ENCODE measurements at regions not wholly inside any gene's neighbourhood (a gene's known extent, or its start where the extent isn't known, plus 50 kb on each side); places are given as distances from the start of the nearest gene placed in this dataset.

DNA sequence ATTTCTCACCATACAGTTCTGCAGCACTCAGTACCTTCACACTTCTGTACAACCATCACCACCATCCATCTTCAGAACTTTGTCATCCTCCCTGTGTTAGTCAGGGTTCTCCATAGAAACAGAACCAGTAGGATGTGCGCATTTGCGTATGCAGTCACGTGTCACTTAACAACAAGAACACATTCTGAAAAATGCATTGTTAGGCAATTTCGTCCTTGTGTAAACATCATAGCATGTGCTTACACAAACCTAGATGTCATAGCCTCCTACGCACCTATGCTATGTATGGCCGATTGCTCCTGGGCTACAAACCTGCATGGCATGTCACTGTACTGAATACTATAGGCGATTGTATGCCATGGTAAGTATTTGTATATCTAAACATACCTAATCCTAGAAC lies 66.2 kb upstream of the PTPRT start:
- H3K4me1 ChIP-seq (ENCODE audit: control insufficient read depth, insufficient read depth, low read length), result no peaks in the 10 kb centered on the region
- H3K4me3 ChIP-seq (ENCODE audit: low read length), result no peak overlapping the region
- H3K27me3 ChIP-seq (ENCODE audit: control insufficient read depth, insufficient read depth, low read length), result no peaks in the 10 kb centered on the region
- H3K9ac ChIP-seq (ENCODE audit: low read length), result no peak overlapping the region
- H3K27ac ChIP-seq (ENCODE audit: low read depth, low read length), result no peak overlapping the region
- H3K36me3 ChIP-seq (ENCODE audit: control insufficient read depth, insufficient read depth, low read length), result no peaks in the 10 kb centered on the region

DNA sequence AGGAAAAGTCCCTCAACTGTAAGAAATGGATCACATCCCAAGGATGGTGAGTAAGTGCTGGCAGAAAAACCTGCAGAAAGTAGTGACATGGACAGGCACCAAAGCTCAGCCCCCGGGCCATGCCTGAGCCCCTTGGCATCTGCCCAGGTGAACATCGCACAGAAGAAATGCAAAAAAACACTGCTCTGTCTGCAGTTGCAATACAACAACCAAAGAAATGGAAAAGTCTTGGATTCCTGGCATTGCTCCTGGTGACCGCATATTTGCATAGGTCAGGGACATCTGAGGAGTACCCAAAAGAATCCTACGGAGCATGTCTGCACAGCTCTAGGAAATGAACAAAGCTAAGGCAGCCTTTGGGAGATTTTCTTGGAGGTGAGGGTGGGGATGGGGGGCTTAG lies 63.1 kb upstream of the PTPRT start:
- H3K27ac ChIP-seq (ENCODE audit: low read depth, low read length), result no peak overlapping the region
- H3K27me3 ChIP-seq (ENCODE audit: control insufficient read depth, insufficient read depth, low read length), result no peaks in the 10 kb centered on the region
- no peak overlapping the region for H3K4me3 ChIP-seq (ENCODE audit: low read length)
- no peaks in the 10 kb centered on the region for H3K4me1 ChIP-seq (ENCODE audit: control insufficient read depth, insufficient read depth, low read length)
- H3K9ac ChIP-seq (ENCODE audit: low read length), result no peak overlapping the region
- no peaks in the 10 kb centered on the region for H3K36me3 ChIP-seq (ENCODE audit: control insufficient read depth, insufficient read depth, low read length)

DNA sequence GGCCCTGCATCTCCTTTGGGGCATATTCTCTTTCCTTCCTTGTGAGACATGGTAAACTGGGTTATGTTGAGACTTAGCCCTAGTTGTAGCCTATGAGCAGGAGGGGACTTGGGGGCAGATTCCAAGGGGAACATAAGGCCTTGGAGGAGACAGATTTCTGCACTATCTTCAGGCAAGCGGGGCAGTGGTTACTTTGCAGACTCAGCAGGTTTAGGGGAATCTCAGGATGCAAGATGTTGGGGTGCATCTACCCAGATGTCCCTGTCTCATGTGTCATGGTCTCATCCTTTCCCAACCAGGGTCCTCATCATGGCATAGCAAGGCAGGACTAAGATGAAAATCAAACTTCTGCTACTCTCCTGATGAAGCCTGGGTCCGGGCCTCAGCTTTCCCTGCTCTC lies 58.6 kb upstream of the PTPRT start:
- Histone ChIP-seq H3K27me3 (ENCODE audit: control insufficient read depth, insufficient read depth, low read length) (no peaks in the 10 kb centered on the region), H3K4me1 (ENCODE audit: control insufficient read depth, insufficient read depth, low read length) (no peaks in the 10 kb centered on the region)

DNA sequence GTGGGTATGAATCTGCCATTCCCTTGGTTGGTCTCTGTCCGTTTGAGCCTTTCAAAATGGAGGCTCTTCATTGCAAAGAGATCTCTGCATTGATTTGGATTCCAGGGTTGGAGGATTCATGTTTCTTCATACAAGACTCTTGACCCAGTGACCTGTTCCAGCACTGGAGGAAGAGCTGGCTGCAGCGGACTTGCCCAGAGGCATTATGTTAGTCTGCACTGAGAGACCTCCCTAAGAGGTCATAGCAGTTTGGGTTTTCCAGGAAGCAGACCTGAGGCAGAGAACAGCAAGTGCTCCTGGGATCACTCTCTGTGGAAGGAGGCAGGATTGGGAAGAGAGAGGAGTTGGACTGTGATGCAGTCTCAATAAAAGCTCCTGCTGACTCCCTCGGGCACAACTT lies 57.7 kb upstream of the PTPRT start:
- Histone ChIP-seq H3K4me1 (ENCODE audit: control insufficient read depth, insufficient read depth, low read length) (no peaks in the 10 kb centered on the region), H3K4me3 (ENCODE audit: low read length) (no peak overlapping the region), H3K9ac (ENCODE audit: low read length) (no peak overlapping the region), H3K27ac (ENCODE audit: low read depth, low read length) (no peak overlapping the region), H3K27me3 (ENCODE audit: control insufficient read depth, insufficient read depth, low read length) (no peaks in the 10 kb centered on the region), H3K36me3 (ENCODE audit: control insufficient read depth, insufficient read depth, low read length) (no peaks in the 10 kb centered on the region)

More for the DNA sequence above, 58.6 kb upstream of the PTPRT start:
- H3K27ac ChIP-seq (ENCODE audit: low read depth, low read length), result no peak overlapping the region
- H3K4me3 ChIP-seq (ENCODE audit: low read length), result no peak overlapping the region
- H3K36me3 ChIP-seq (ENCODE audit: control insufficient read depth, insufficient read depth, low read length), result no peaks in the 10 kb centered on the region
- H3K9ac ChIP-seq (ENCODE audit: low read length), result no peak overlapping the region

DNA sequence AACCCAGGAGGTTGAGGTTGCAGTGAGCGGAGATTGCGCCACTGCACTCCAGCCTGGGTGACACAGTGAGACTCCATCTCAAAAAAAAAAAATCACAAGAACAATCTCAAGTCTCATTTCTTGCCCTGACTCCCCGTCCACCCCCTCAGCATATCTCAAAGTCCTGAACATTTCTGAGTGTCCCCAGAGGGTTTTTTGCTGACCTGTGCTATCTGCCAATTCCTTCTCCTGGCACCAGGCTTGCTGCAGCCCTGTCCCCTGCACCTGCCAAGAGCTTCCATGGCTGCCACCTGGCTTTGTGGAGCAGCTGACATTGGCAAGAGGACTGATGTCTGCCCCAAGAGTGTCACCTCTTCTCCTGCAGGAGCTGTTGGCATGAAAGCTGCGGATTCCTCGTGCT lies 54.9 kb upstream of the PTPRT start:
- Histone ChIP-seq H3K27me3 (ENCODE audit: control insufficient read depth, insufficient read depth, low read length) (no peaks in the 10 kb centered on the region), H3K9ac (ENCODE audit: low read length) (no peak overlapping the region), H3K4me1 (ENCODE audit: control insufficient read depth, insufficient read depth, low read length) (no peaks in the 10 kb centered on the region), H3K4me3 (ENCODE audit: low read length) (no peak overlapping the region), H3K36me3 (ENCODE audit: control insufficient read depth, insufficient read depth, low read length) (no peaks in the 10 kb centered on the region), H3K27ac (ENCODE audit: low read depth, low read length) (no peak overlapping the region)

DNA sequence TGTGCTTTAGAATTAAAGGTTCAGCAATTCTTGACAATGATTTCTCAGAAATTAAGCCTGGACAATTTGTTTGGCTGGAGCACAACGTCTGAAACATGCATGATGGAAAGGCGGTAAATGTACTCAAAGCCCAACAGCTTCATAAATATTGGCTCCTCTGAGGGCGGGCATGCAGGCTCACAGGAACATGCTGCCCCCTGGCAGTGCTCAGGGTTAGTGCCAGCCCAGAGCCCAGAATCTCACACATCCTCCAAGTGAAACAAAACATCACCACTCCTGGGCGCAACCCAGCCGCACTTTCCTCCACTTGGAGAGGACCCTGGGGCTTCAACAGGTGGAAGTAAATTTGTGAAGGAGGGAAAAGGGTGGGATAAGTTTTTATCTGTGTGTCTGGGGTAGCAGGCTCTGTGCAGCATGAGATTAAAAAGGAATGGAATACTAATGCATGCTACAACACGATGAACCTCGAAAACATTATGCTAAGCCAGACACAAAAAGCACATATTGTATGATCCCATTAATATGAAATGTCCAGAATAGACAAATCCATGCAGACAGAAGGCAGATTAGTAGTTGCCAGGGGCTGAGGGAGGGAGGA lies 54.1 kb upstream of the PTPRT start:
- H3K27me3 ChIP-seq (ENCODE audit: control insufficient read depth, insufficient read depth, low read length), result no peaks in the 10 kb centered on the region
- H3K9ac ChIP-seq (ENCODE audit: low read length), result no peak overlapping the region
- no peaks in the 10 kb centered on the region for H3K4me1 ChIP-seq (ENCODE audit: control insufficient read depth, insufficient read depth, low read length)
- H3K36me3 ChIP-seq (ENCODE audit: control insufficient read depth, insufficient read depth, low read length), result no peaks in the 10 kb centered on the region
- no peak overlapping the region for H3K27ac ChIP-seq (ENCODE audit: low read depth, low read length)
- no peak overlapping the region for H3K4me3 ChIP-seq (ENCODE audit: low read length)

DNA sequence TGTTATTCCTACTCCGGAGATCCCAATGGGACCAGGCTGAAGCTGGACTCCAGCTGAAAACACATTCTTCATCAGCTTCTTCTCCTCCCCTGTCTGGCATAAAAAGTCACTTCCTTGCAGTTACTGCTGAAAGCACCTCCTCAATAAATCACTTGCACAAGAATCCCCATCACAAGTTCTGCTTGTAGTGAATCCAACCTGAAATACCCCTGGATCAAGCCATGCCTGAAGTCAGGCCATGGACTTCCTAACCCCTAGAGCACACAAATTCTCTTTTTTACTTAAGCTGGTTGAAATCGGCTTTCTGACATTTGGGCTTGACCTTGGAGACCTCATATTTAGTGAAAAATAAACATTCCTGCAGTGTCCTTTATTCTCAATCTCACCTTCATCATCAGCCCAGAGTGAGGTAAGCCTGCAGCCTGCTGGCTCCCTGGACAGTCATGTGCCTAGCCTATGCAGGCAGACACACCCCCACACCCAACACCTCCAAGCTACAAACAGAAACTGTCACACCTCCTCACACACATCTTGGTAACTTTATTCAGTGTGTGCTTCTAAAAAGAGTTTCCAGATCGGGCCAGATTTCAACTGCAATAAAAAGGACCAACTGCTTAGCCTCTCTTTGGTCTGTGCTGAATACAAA lies 51.5 kb upstream of the PTPRT start:
- Histone ChIP-seq H3K27ac (ENCODE audit: low read depth, low read length) (no peak overlapping the region), H3K36me3 (ENCODE audit: control insufficient read depth, insufficient read depth, low read length) (no peaks in the 10 kb centered on the region), H3K9ac (ENCODE audit: low read length) (no peak overlapping the region), H3K27me3 (ENCODE audit: control insufficient read depth, insufficient read depth, low read length) (no peaks in the 10 kb centered on the region), H3K4me1 (ENCODE audit: control insufficient read depth, insufficient read depth, low read length) (no peaks in the 10 kb centered on the region), H3K4me3 (ENCODE audit: low read length) (no peak overlapping the region)
